ENCODE measurements at regions not wholly inside any gene's neighbourhood (a gene's known extent, or its start where the extent isn't known, plus 50 kb on each side); places are given as distances from the start of the nearest gene placed in this dataset.

- no peaks in the 10 kb centered on the region for H3K4me1 ChIP-seq
- peaks cover 0 to 14% of the 10 kb centered on the region in 2 donors for H3K27me3 ChIP-seq
- no peaks in the 10 kb centered on the region for H3K36me3 ChIP-seq
- no peaks in the 10 kb centered on the region for H3K9me3 ChIP-seq
- H3K4me3 ChIP-seq = no peak overlapping the region
- H3K27ac ChIP-seq = no peak overlapping the region
- TF ChIP-seq CTCF (IDR thresholded peaks at IDR 0.05) = no peak
- intact Hi-C loops (cut with DNase I; ENCODE audit: low total_unique reads) = no loop called here
- DNase-seq = no peak
Measured at GRCh38 chr20:6864740-6865139, 97.3 kb downstream of the BMP2 start.

- Histone ChIP-seq H3K9me3 (no peaks in the 10 kb centered on the region), H3K27me3 (peaks cover 0 to 14% of the 10 kb centered on the region in 2 donors), H3K4me1 (no peaks in the 10 kb centered on the region), H3K36me3 (no peaks in the 10 kb centered on the region), H3K4me3 (no peak overlapping the region), H3K27ac (no peak overlapping the region)
- DNase-seq = no peak
- TF ChIP-seq CTCF (IDR thresholded peaks at IDR 0.05) = no peak
- intact Hi-C loops (cut with DNase I; ENCODE audit: low total_unique reads) = no loop called here
Measured at GRCh38 chr20:6866741-6867140, 99.3 kb downstream of the BMP2 start.

- TF ChIP-seq CTCF (IDR thresholded peaks at IDR 0.05) = no peak
- DNase-seq = no peak
- Histone ChIP-seq H3K9me3 (no peaks in the 10 kb centered on the region), H3K27me3 (peaks cover 0 to 17% of the 10 kb centered on the region in 2 donors), H3K4me1 (no peaks in the 10 kb centered on the region), H3K27ac (no peak overlapping the region), H3K4me3 (no peak overlapping the region), H3K36me3 (no peaks in the 10 kb centered on the region)
- intact Hi-C loops (cut with DNase I; ENCODE audit: low total_unique reads) = no loop called here
Measured at GRCh38 chr20:6868861-6869260, 101.4 kb downstream of the BMP2 start.

- H3K4me1 ChIP-seq = no peaks in the 10 kb centered on the region
- no peaks in the 10 kb centered on the region for H3K9me3 ChIP-seq
- no peak for TF ChIP-seq CTCF (IDR thresholded peaks at IDR 0.05)
- intact Hi-C loops (cut with DNase I; ENCODE audit: low total_unique reads) = loop anchor here (5.0 kb wide), 1 partner anchor 162 kb away; no protein-coding TSS in a partner anchor
- H3K27ac ChIP-seq = no peak overlapping the region
- H3K36me3 ChIP-seq = no peaks in the 10 kb centered on the region
- H3K4me3 ChIP-seq = no peak overlapping the region
- no peak for DNase-seq
- H3K27me3 ChIP-seq = peaks cover 0 to 13% of the 10 kb centered on the region in 2 donors
Measured at GRCh38 chr20:6870559-6870958, 103.1 kb downstream of the BMP2 start.

- DNase-seq = no peak
- TF ChIP-seq CTCF (IDR thresholded peaks at IDR 0.05) = no peak
- intact Hi-C loops (cut with DNase I; ENCODE audit: low total_unique reads) = no loop called here
Measured at GRCh38 chr20:6877633-6878032, 110.1 kb downstream of the BMP2 start.

More at GRCh38 chr20:6877633-6878032, 110.1 kb downstream of the BMP2 start:
- Histone ChIP-seq H3K4me1 (no peaks in the 10 kb centered on the region), H3K4me3 (no peak overlapping the region), H3K9me3 (no peaks in the 10 kb centered on the region), H3K36me3 (no peaks in the 10 kb centered on the region), H3K27me3 (no peaks in the 10 kb centered on the region), H3K27ac (no peak overlapping the region)

All from tibial artery (tissue), 4 donors.